MM.1S (cell line): ENCODE measurements at regions not wholly inside any gene's neighbourhood (a gene's known extent, or its start where the extent isn't known, plus 50 kb on each side); places are given as distances from the start of the nearest gene placed in this dataset.

Experiments used
- EZH2 ChIP-seq: fragments of 300-600 bp; sonication (generic); optimal IDR thresholded peaks from 2 replicates; pipeline ENCODE3; 2017; ENCODE audit warnings: low read depth, mild to moderate bottlenecking, antibody characterized with exemption, low read length, mixed read lengths
- EZH2phosphoT487 ChIP-seq: fragments of 300-600 bp; sonication (generic); IDR thresholded peaks from 2 replicates; pipeline ENCODE4 v1.6.1; 2018; ENCODE audit warnings: antibody characterized with exemption, low read length
- TF ChIP-seq, protein P1 (sequence below): fragments of 300-600 bp; sonication (generic); IDR thresholded peaks from 2 replicates; pipeline ENCODE4 v1.5.1; 2016; ENCODE audit warnings: antibody characterized with exemption, low read length, mixed read lengths

DNA sequence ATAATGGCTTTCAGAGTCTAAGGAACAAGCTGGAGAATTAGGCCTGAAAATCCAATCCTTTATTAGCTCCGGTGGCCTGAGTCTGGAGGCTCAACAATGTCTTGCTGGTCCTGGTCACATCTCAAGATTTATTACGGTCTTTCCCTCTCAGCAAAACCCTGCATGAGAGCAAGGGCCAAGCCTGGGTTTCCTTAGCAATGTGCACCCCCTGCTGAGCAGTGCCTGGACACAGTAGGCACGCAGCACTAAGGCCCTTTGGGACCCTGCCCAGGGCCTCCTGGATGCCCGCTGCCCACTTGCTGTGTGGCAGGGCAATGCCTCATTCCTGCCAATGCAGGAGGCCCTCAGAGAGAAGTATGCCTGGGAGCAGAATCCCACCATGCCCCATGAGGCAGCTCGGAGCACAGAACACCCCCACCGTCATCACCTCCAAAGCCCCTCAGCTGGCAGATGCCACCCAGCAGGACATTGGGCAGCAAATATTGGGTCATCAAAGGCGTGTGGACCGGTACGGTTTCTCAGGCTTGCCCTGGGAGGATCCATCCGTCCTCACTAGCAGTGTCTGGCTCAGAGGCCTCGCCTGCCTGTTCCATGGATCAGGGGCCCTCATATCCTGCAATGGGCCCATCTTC, 156.4 kb downstream of the OAT start:
- TF ChIP-seq EZH2 = no peak
- TF ChIP-seq, protein P1, sequence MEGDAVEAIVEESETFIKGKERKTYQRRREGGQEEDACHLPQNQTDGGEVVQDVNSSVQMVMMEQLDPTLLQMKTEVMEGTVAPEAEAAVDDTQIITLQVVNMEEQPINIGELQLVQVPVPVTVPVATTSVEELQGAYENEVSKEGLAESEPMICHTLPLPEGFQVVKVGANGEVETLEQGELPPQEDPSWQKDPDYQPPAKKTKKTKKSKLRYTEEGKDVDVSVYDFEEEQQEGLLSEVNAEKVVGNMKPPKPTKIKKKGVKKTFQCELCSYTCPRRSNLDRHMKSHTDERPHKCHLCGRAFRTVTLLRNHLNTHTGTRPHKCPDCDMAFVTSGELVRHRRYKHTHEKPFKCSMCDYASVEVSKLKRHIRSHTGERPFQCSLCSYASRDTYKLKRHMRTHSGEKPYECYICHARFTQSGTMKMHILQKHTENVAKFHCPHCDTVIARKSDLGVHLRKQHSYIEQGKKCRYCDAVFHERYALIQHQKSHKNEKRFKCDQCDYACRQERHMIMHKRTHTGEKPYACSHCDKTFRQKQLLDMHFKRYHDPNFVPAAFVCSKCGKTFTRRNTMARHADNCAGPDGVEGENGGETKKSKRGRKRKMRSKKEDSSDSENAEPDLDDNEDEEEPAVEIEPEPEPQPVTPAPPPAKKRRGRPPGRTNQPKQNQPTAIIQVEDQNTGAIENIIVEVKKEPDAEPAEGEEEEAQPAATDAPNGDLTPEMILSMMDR = no peak
- TF ChIP-seq EZH2phosphoT487 = no peak
